Ovary (tissue), 7 donors: ENCODE measurements at regions not wholly inside any gene's neighbourhood (a gene's known extent, or its start where the extent isn't known, plus 50 kb on each side); places are given as distances from the start of the nearest gene placed in this dataset.

Source experiments
- DNase-seq, 5 donors: peaks; one replicate each; pipeline ENCODE4 v3.0.0-alpha.2; 2019 to 2020
- H3K27ac ChIP-seq, 2 donors: fragments of 200-600 bp; one replicate each; pipeline versions ENCODE4 v1.5.1 to v1.8.0; 2019 to 2022
- H3K27me3 ChIP-seq: fragments of 200-600 bp; one replicate; pipeline ENCODE4 v1.8.0; 2022
- H3K36me3 ChIP-seq: fragments of 200-600 bp; sonication (generic); one replicate; pipeline ENCODE4 v1.5.1; 2019
- H3K4me1 ChIP-seq: one replicate; pipeline ENCODE4 v1.8.1; 2013; ENCODE audit warnings: mild to moderate bottlenecking, moderate library complexity; ENCODE audit not compliant: insufficient read depth
- H3K4me3 ChIP-seq: fragments of 200-600 bp; sonication (generic); one replicate; pipeline ENCODE4 v1.5.1; 2017
- H3K9me3 ChIP-seq, 2 donors: fragments of 200-600 bp in 1 of 2; sonication (generic) in 1 of 2; one replicate each; pipeline versions ENCODE4 v1.5.1 to v1.8.1; 2013 to 2019; ENCODE audit warnings: mild to moderate bottlenecking in 1 of 2, moderate library complexity in 1 of 2
- CTCF ChIP-seq, 3 donors: fragments of 450-650 bp in 2 of 3; fragments of 200-600 bp in 1 of 3; IDR thresholded peaks; one replicate each; pipeline versions ENCODE4 v1.5.1 to v1.8.0; 2016 to 2022; ENCODE audit warnings: antibody characterized with exemption in 3 of 3, mild to moderate bottlenecking in 1 of 3
- EP300 ChIP-seq: sonication (generic); formaldehyde crosslinking; IDR thresholded peaks from one replicate; pipeline ENCODE4 v1.6.1; 2017; ENCODE audit warnings: antibody characterized with exemption
- POLR2A ChIP-seq: fragments of 450-650 bp; IDR thresholded peaks from one replicate; pipeline ENCODE4 v1.6.1; 2017; ENCODE audit warnings: antibody characterized with exemption, mild to moderate bottlenecking, moderate library complexity
- whole genome bisulfite sequencing, 3 donors: extraction: QIAGEN DNeasy Blood & Tissue Kit in 1 of 3; methylation state at CpG; one replicate each; pipeline versions ENCODE4 v1.1.5 to v1.1.7; 2013 to 2017; 5-methylcytosine and 5-hydroxymethylcytosine counted together
- intact Hi-C, 4 donors: fragments of 100-400 bp; cut with DNase I; formaldehyde crosslinking; loops; one replicate each; pipeline versions ENCODE4 v1.11.0 to v1.15.1; 2022 to 2023
- donor health status: DM: no; HTN: no; CAD: no; lungs with moderate emphysema.
- donor health status: DM: no; HTN: no; CAD: no.
- donor health status: Bipolar disorder and iron deficiency.
- donor health status: DM: no; HTN: no; CAD: no.
- donor health status: DM: yes; HTN: yes; CAD: no.

- intact Hi-C loops = loop anchor here (2.0 to 10.0 kb wide), 4 partner anchors 370 to 640 kb away; partner anchors contain the start of gene PLXNA4 (in 1 of the 4)
- no peaks in the 10 kb centered on the region for H3K9me3 ChIP-seq
Measured at GRCh38 chr7:131944556-131945069, 388.2 kb upstream of the PODXL start.

GRCh38 chr7:131943646-131944045 lies 387.2 kb upstream of the PODXL start:
- WGBS, 3 donors = 65 to 77% (median 69%) methylated on average over 7 of the region's 7 CpGs
- no peak overlapping the region for H3K27ac ChIP-seq

More at GRCh38 chr7:131944556-131945069, 388.2 kb upstream of the PODXL start:
- Histone ChIP-seq H3K4me1 (peaks cover 3% of the 10 kb centered on the region), H3K27me3 (no peaks in the 10 kb centered on the region), H3K36me3 (no peaks in the 10 kb centered on the region), H3K27ac (no peak overlapping the region), H3K4me3 (no peak overlapping the region)
- DNase-seq = no peak
- TF ChIP-seq CTCF (IDR thresholded peaks at IDR 0.05) (no peak), POLR2A (no peak)
- 80 to 88% (median 86%) methylated on average over 8 of the region's 8 CpGs for WGBS, 3 donors

GRCh38 chr7:131943211-131943610 lies 386.8 kb upstream of the PODXL start:
- H3K27ac ChIP-seq = no peak overlapping the region
- intact Hi-C loops = loop anchor here (10.0 kb wide), 3 partner anchors 372 to 642 kb away; partner anchors contain the start of gene PLXNA4 (in 1 of the 4)
- TF ChIP-seq POLR2A (no peak), CTCF (IDR thresholded peaks at IDR 0.05) (no peak), EP300 (no peak)
- H3K4me1 ChIP-seq = peaks cover 3% of the 10 kb centered on the region
- H3K9me3 ChIP-seq = no peaks in the 10 kb centered on the region
- DNase-seq = no peak
- WGBS, 3 donors = 94 to 97% (median 96%) methylated on average over 4 of the region's 4 CpGs
- no peaks in the 10 kb centered on the region for H3K36me3 ChIP-seq
- H3K4me3 ChIP-seq = no peak overlapping the region
- no peaks in the 10 kb centered on the region for H3K27me3 ChIP-seq

More at GRCh38 chr7:131943646-131944045, 387.2 kb upstream of the PODXL start:
- intact Hi-C loops = loop anchor here (2.0 to 10.0 kb wide), 4 partner anchors 371 to 641 kb away; partner anchors contain the start of gene PLXNA4 (in 1 of the 4)
- no peaks in the 10 kb centered on the region for H3K27me3 ChIP-seq
- TF ChIP-seq POLR2A = no peak
- no peak for TF ChIP-seq EP300
- no peak for TF ChIP-seq CTCF (IDR thresholded peaks at IDR 0.05)
- H3K4me3 ChIP-seq = no peak overlapping the region
- DNase-seq = no peak
- H3K36me3 ChIP-seq = no peaks in the 10 kb centered on the region
- H3K4me1 ChIP-seq = peaks cover 3% of the 10 kb centered on the region
- H3K9me3 ChIP-seq = no peaks in the 10 kb centered on the region

GRCh38 chr7:131942287-131943150 lies 386.1 kb upstream of the PODXL start:
- H3K4me1 ChIP-seq = peaks cover 3% of the 10 kb centered on the region
- no peak overlapping the region for H3K4me3 ChIP-seq
- no peak overlapping the region for H3K27ac ChIP-seq
- TF ChIP-seq EP300 (no peak), POLR2A (no peak), CTCF (IDR thresholded peaks at IDR 0.05) (no peak)
- intact Hi-C loops = loop anchor here (10.0 kb wide), 3 partner anchors 372 to 642 kb away; partner anchors contain the start of gene PLXNA4 (in 1 of the 4)
- 74 to 81% (median 76%) methylated on average over 11 of the region's 11 CpGs for WGBS, 3 donors
- no peak for DNase-seq
- no peaks in the 10 kb centered on the region for H3K36me3 ChIP-seq
- no peaks in the 10 kb centered on the region for H3K27me3 ChIP-seq
- H3K9me3 ChIP-seq = no peaks in the 10 kb centered on the region
